GM12878 (cell line): ENCODE measurements at regions not wholly inside any gene's neighbourhood (a gene's known extent, or its start where the extent isn't known, plus 50 kb on each side); places are given as distances from the start of the nearest gene placed in this dataset.

ENCODE experiments used
- ATAC-seq: fragments of 200-7000 bp; cut with Tn5 transposase; 3 replicates; pipeline ENCODE4 v1.9.1; 2020; ENCODE audit warnings: mild to moderate bottlenecking, moderate library complexity
- BruUV-seq: library from RNA; stranded (reverse); fragments of 400-500 nt; replicated peaks from 2 replicates; lab custom pipeline; 2021; lab: Mats Ljungman, UMichigan
- CTCF ChIA-PET: fragments of 300-600 bp; sonication (Branson Sonifier 250); formaldehyde crosslinking; extraction: SDS; loops from one replicate; lab custom pipeline; 2021; ENCODE audit warnings: inconsistent platforms; lab: Yijun Ruan, JAX
- POLR2A ChIA-PET: fragments of 350-600 bp; formaldehyde crosslinking; extraction: SDS; loops from one replicate; lab custom pipeline; 2021; ENCODE audit warnings: inconsistent platforms; lab: Charles Lee
- RAD21 ChIA-PET: fragments of 300-600 bp; sonication (Branson Sonifier 250); formaldehyde crosslinking; loops from one replicate; lab custom pipeline; 2023; ENCODE audit warnings: antibody characterized with exemption; ENCODE audit not compliant: unreplicated experiment; lab: Charles Lee
- SMC1A ChIA-PET: fragments of 300-600 bp; sonication (Branson Sonifier 250); formaldehyde crosslinking; loops from one replicate; lab custom pipeline; 2023; ENCODE audit not compliant: unreplicated experiment, uncharacterized antibody; lab: Charles Lee
- DNase-seq: peaks from one replicate; pipeline ENCODE4 v3.0.0-alpha.2; 2011; ENCODE audit warnings: low read depth, low spot score
- FAIRE-seq: peaks from 3 replicates; lab custom pipeline; 2011; peaks lifted over from hg19 to GRCh38; lab: Jason Lieb, UNC
- H2AFZ ChIP-seq: 2 replicates; pipeline ENCODE4 v1.6.0; 2011; ENCODE audit warnings: low read depth, low read length, control low read depth; ENCODE audit not compliant: control insufficient read depth
- H3K27ac ChIP-seq: 2 replicates; pipeline ENCODE4 v1.5.1; 2011; ENCODE audit warnings: control low read depth; ENCODE audit not compliant: control insufficient read depth, insufficient read depth
- H3K27me3 ChIP-seq, 2 experiments: replicated peaks in 1 of 2; 2 replicates each; pipeline versions ENCODE4 v1.6.0 to v1.6.1; 2011; ENCODE audit warnings: low read length in 1 of 2; ENCODE audit not compliant: control insufficient read depth in 2 of 2, insufficient read depth in 2 of 2
- H3K36me3 ChIP-seq, 2 experiments: 2 replicates each; pipeline ENCODE4 v1.5.1; 2011; ENCODE audit warnings: low read length in 1 of 2; ENCODE audit not compliant: control insufficient read depth in 2 of 2, insufficient read depth in 2 of 2
- H3K4me1 ChIP-seq: 2 replicates; pipeline ENCODE4 v1.6.1; 2011; ENCODE audit warnings: mild to moderate bottlenecking, low read length, moderate library complexity, mixed read lengths; ENCODE audit not compliant: control insufficient read depth, insufficient read depth
- H3K4me2 ChIP-seq: 2 replicates; pipeline ENCODE4 v1.6.0; 2011; ENCODE audit warnings: control low read depth; ENCODE audit not compliant: control insufficient read depth, insufficient read depth
- H3K4me3 ChIP-seq: fragments of 200-600 bp; sonication (generic); 2 replicates; pipeline ENCODE4 v1.5.1; 2016
- H3K79me2 ChIP-seq: 2 replicates; pipeline ENCODE4 v1.6.0; 2011; ENCODE audit warnings: low read length; ENCODE audit not compliant: control insufficient read depth, insufficient read depth
- H3K9ac ChIP-seq: 2 replicates; pipeline ENCODE4 v1.8.0; 2011; ENCODE audit warnings: low read length, control low read depth, mixed read lengths; ENCODE audit not compliant: control insufficient read depth, insufficient read depth
- H3K9me3 ChIP-seq: replicated peaks from 3 replicates; pipeline ENCODE4 v1.5.1; 2011; ENCODE audit warnings: mild to moderate bottlenecking, low read length; ENCODE audit not compliant: control insufficient read depth, insufficient read depth
- H4K20me1 ChIP-seq: 2 replicates; pipeline ENCODE4 v1.6.0; 2011; ENCODE audit not compliant: control insufficient read depth, insufficient read depth
- BCLAF1 ChIP-seq: fragments of 450-650 bp; IDR thresholded peaks from 2 replicates; pipeline ENCODE4 v1.6.1; 2017; ENCODE audit warnings: antibody characterized with exemption, mild to moderate bottlenecking, moderate library complexity
- GATAD2B ChIP-seq: fragments of 450-650 bp; conservative IDR thresholded peaks from 2 replicates; pipeline ENCODE4 v1.6.1; 2017; ENCODE audit warnings: low read depth, mild to moderate bottlenecking, moderate library complexity
- IKZF1 ChIP-seq: fragments of 450-650 bp; conservative IDR thresholded peaks from 2 replicates; pipeline ENCODE4 v1.6.1; 2017; ENCODE audit warnings: antibody characterized with exemption, mild to moderate bottlenecking
- MEF2A ChIP-seq: IDR thresholded peaks from 2 replicates; pipeline ENCODE4 v1.6.1; 2011; ENCODE audit warnings: low read depth, mild to moderate bottlenecking, low read length, moderate library complexity; ENCODE audit not compliant: insufficient read depth
- MTA2 ChIP-seq: fragments of 450-650 bp; IDR thresholded peaks from 2 replicates; pipeline ENCODE4 v1.6.1; 2016; ENCODE audit warnings: low read depth, mild to moderate bottlenecking, moderate library complexity
- NFYB ChIP-seq: IDR thresholded peaks from 2 replicates; pipeline ENCODE4 v1.6.1; 2011; ENCODE audit warnings: low read depth, mild to moderate bottlenecking, low read length, improper control_type of control experiment, moderate library complexity; ENCODE audit not compliant: insufficient read depth
- NR2F1 ChIP-seq: fragments of 450-650 bp; conservative IDR thresholded peaks from 2 replicates; pipeline ENCODE4 v1.6.1; 2017; ENCODE audit warnings: mild to moderate bottlenecking
- POLR2A ChIP-seq: IDR thresholded peaks from 2 replicates; pipeline ENCODE4 v1.6.1; 2011; ENCODE audit warnings: low read depth, mild to moderate bottlenecking, low read length
- RB1 ChIP-seq: fragments of 450-650 bp; formaldehyde crosslinking; IDR thresholded peaks from 2 replicates; pipeline ENCODE4 v1.6.1; 2017; ENCODE audit warnings: mild to moderate bottlenecking, borderline replicate concordance
- RCOR1 ChIP-seq: conservative IDR thresholded peaks from 2 replicates; pipeline ENCODE4 v1.6.1; 2012; ENCODE audit warnings: low read depth, low read length, improper control_type of control experiment
- SMAD5 ChIP-seq: IDR thresholded peaks from 2 replicates; pipeline ENCODE4 v1.6.1; 2016; ENCODE audit warnings: antibody characterized with exemption, low read depth
- SRF ChIP-seq, 2 experiments: IDR thresholded peaks; 2 replicates each; pipeline ENCODE4 v1.6.1; 2011; ENCODE audit warnings: low read depth in 2 of 2, low read length in 2 of 2, mild to moderate bottlenecking in 1 of 2, moderate library complexity in 1 of 2
- STAT3 ChIP-seq: IDR thresholded peaks from 2 replicates; pipeline ENCODE4 v1.6.1; 2011; ENCODE audit warnings: low read depth, low read length, improper control_type of control experiment
- WRNIP1 ChIP-seq: IDR thresholded peaks from 2 replicates; pipeline ENCODE4 v1.6.1; 2011; ENCODE audit warnings: low read depth, low read length, improper control_type of control experiment, borderline replicate concordance
- YBX1 ChIP-seq: fragments of 450-650 bp; IDR thresholded peaks from 2 replicates; pipeline ENCODE4 v1.6.1; 2016; ENCODE audit warnings: antibody characterized with exemption
- ZNF207 ChIP-seq: fragments of 450-650 bp; IDR thresholded peaks from 2 replicates; pipeline ENCODE4 v1.6.1; 2014; ENCODE audit warnings: antibody characterized with exemption, mild to moderate bottlenecking, borderline replicate concordance
- WGBS: methylation state at CpG from one replicate; pipeline ENCODE4 v1.1.6; 2016; ENCODE audit warnings: low lambda C conversion rate; ENCODE audit not compliant: insufficient replicate concordance, insufficient coverage; ENCODE audit errors: missing lambda C conversion rate; 5-methylcytosine and 5-hydroxymethylcytosine counted together
- in situ Hi-C: fragments of 300-500 bp; cut with MboI; formaldehyde crosslinking; loops from 9 replicates; pipeline ENCODE4 v1.14.3; 2018; ENCODE audit warnings: mixed read lengths
- intact Hi-C: fragments of 100-400 bp; cut with micrococcal nuclease; formaldehyde crosslinking; loops from one replicate; pipeline ENCODE4 v1.14.2; 2022; ENCODE audit not compliant: unreplicated experiment
- TF ChIP-seq, protein P1 (sequence below): fragments of 450-650 bp; IDR thresholded peaks from 2 replicates; pipeline ENCODE4 v1.6.1; 2016; ENCODE audit warnings: mild to moderate bottlenecking
- TF ChIP-seq, protein P2 (sequence below): fragments of 450-650 bp; formaldehyde crosslinking; IDR thresholded peaks from 2 replicates; pipeline ENCODE4 v1.5.0; 2022; ENCODE audit warnings: mild to moderate bottlenecking, missing genetic modification characterization

DNA sequence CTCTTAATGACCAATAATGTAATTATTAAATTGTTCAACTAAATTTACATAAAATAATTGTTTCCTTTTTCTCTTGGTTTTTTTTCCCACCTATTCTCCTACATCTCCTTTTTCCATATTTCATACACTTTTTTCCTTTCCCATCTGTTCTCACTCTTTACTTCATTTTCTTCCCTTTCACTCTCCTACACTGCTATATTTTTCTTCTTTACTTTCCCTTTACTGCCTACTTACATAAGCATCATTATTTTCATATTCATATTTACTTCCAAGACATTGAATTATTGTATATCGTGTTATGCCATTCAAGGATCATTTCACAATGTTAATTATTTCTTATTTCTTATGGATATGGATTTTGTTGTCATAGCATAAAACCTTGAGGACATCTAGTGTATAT, 1275.6 kb downstream of the NSUN3 start:
- H3K4me3 ChIP-seq = no peak overlapping the region
- no peak overlapping the region for H3K27ac ChIP-seq
- no peaks in the 10 kb centered on the region; the same call in 2 of the 3 replicates for H3K9me3 ChIP-seq
- ChIA-PET SMC1A (no interaction called here), POLR2A (no interaction called here), RAD21 (no interaction called here)
- H4K20me1 ChIP-seq = no peaks in the 10 kb centered on the region
- no TSS peak for BruUV-seq
- intact Hi-C loops = no loop called here
- 0% methylated on average over 1 of the region's 1 CpG for WGBS
- no peak overlapping the region for H2AFZ ChIP-seq
- H3K27me3 ChIP-seq = no peaks in the 10 kb centered on the region
- H3K4me1 ChIP-seq = no peaks in the 10 kb centered on the region
- in situ Hi-C loops = no loop called here
- no peak overlapping the region for H3K9ac ChIP-seq
- no peaks in the 10 kb centered on the region for H3K79me2 ChIP-seq
- FAIRE-seq = no peak
- no peak for TF ChIP-seq BCLAF1
- TF ChIP-seq IKZF1 = no peak
- no peak for TF ChIP-seq NR2F1
- TF ChIP-seq POLR2A = no peak
- no peak for TF ChIP-seq ZNF207
- TF ChIP-seq RB1 = no peak
- TF ChIP-seq, protein P1, sequence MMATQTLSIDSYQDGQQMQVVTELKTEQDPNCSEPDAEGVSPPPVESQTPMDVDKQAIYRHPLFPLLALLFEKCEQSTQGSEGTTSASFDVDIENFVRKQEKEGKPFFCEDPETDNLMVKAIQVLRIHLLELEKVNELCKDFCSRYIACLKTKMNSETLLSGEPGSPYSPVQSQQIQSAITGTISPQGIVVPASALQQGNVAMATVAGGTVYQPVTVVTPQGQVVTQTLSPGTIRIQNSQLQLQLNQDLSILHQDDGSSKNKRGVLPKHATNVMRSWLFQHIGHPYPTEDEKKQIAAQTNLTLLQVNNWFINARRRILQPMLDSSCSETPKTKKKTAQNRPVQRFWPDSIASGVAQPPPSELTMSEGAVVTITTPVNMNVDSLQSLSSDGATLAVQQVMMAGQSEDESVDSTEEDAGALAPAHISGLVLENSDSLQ = no peak
- TF ChIP-seq SMAD5 = no peak
- TF ChIP-seq YBX1 = no peak
- TF ChIP-seq SRF (IDR thresholded peaks at IDR 0.05; ENCODE audit: low read depth in 2 of 2, low read length in 2 of 2) = no peak
- TF ChIP-seq NFYB = no peak
- TF ChIP-seq MEF2A = no peak
- TF ChIP-seq GATAD2B = no peak
- no peak for TF ChIP-seq STAT3
- TF ChIP-seq, protein P2, sequence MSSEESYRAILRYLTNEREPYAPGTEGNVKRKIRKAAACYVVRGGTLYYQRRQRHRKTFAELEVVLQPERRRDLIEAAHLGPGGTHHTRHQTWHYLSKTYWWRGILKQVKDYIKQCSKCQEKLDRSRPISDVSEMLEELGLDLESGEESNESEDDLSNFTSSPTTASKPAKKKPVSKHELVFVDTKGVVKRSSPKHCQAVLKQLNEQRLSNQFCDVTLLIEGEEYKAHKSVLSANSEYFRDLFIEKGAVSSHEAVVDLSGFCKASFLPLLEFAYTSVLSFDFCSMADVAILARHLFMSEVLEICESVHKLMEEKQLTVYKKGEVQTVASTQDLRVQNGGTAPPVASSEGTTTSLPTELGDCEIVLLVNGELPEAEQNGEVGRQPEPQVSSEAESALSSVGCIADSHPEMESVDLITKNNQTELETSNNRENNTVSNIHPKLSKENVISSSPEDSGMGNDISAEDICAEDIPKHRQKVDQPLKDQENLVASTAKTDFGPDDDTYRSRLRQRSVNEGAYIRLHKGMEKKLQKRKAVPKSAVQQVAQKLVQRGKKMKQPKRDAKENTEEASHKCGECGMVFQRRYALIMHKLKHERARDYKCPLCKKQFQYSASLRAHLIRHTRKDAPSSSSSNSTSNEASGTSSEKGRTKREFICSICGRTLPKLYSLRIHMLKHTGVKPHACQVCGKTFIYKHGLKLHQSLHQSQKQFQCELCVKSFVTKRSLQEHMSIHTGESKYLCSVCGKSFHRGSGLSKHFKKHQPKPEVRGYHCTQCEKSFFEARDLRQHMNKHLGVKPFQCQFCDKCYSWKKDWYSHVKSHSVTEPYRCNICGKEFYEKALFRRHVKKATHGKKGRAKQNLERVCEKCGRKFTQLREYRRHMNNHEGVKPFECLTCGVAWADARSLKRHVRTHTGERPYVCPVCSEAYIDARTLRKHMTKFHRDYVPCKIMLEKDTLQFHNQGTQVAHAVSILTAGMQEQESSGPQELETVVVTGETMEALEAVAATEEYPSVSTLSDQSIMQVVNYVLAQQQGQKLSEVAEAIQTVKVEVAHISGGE (CRISPR knock-in tag) = no peak
- TF ChIP-seq WRNIP1 = no peak
- no peak for TF ChIP-seq MTA2
- TF ChIP-seq RCOR1 = no peak
- TF ChIP-seq, all 136 proteins: peak for 0
- ATAC-seq = no peak
- no peak for DNase-seq
- CTCF ChIA-PET = no interaction called here
- H3K36me3 ChIP-seq = no peaks in the 10 kb centered on the region
- H3K4me2 ChIP-seq = no peak overlapping the region
